ENCODE measurements at regions not wholly inside any gene's neighbourhood (a gene's known extent, or its start where the extent isn't known, plus 50 kb on each side); places are given as distances from the start of the nearest gene placed in this dataset.
A peak's percentile ranks its signal among the peaks of the same experiment; 100 is the strongest.

GRCh38 chr12:34526946-34527345, 504.6 kb downstream of the ALG10 start:
- Histone ChIP-seq H3K9me3 (peaks cover 18% of the 10 kb centered on the region), H3K27me3 (ENCODE audit: insufficient read depth in 3 of 3, low read length in 2 of 3) (no peaks in the 10 kb centered on the region), H3K36me3 (ENCODE audit: insufficient read depth in 1 of 2, low read depth in 1 of 2) (no peaks in the 10 kb centered on the region), H3K4me1 (no peaks in the 10 kb centered on the region), H3K27ac (no peak overlapping the region), H3K4me3 (no peak overlapping the region)
- WGBS, 3 donors, result 40 to 46% (median 45%) methylated on average over 4 of the region's 4 CpGs
- ATAC-seq, result no peak
- intact Hi-C loops (cut with DNase I), result no loop called here
- no peak for DNase-seq
- TF ChIP-seq, protein P1, sequence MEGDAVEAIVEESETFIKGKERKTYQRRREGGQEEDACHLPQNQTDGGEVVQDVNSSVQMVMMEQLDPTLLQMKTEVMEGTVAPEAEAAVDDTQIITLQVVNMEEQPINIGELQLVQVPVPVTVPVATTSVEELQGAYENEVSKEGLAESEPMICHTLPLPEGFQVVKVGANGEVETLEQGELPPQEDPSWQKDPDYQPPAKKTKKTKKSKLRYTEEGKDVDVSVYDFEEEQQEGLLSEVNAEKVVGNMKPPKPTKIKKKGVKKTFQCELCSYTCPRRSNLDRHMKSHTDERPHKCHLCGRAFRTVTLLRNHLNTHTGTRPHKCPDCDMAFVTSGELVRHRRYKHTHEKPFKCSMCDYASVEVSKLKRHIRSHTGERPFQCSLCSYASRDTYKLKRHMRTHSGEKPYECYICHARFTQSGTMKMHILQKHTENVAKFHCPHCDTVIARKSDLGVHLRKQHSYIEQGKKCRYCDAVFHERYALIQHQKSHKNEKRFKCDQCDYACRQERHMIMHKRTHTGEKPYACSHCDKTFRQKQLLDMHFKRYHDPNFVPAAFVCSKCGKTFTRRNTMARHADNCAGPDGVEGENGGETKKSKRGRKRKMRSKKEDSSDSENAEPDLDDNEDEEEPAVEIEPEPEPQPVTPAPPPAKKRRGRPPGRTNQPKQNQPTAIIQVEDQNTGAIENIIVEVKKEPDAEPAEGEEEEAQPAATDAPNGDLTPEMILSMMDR (IDR thresholded peaks at IDR 0.05), result no peak

DNA sequence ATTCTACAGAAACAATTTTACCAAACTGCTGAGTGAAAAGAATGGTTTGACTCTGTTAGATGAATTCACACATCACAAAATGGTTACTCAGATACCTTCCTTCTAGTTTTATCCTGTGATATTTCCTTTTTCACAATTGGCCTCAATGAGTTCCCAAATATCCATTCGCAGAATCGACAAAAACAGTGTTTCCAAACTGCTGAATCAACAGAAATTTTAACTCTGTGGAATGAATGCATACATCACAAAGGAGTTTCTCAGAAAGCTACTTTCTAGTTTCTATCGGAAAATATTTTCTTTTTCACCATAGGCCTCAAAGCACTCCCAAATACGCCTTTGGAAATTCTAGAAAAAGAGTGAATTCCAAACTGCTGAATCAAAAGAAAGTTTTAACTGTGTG, 525.0 kb downstream of the ALG10 start:
- Histone ChIP-seq H3K36me3 (ENCODE audit: insufficient read depth in 1 of 2, low read depth in 1 of 2) (no peaks in the 10 kb centered on the region), H3K4me3 (no peak overlapping the region), H3K27ac (no peak overlapping the region), H3K4me1 (no peaks in the 10 kb centered on the region), H3K27me3 (ENCODE audit: insufficient read depth in 3 of 3, low read length in 2 of 3) (no peaks in the 10 kb centered on the region), H3K9me3 (peaks cover 69% of the 10 kb centered on the region)
- TF ChIP-seq, protein P1 (IDR thresholded peaks at IDR 0.05), result no peak
- intact Hi-C loops (cut with DNase I), result no loop called here
- ATAC-seq (no peak), DNase-seq (no peak)
- WGBS, 3 donors, result 77 to 84% (median 79%) methylated on average over 4 of the region's 4 CpGs

DNA sequence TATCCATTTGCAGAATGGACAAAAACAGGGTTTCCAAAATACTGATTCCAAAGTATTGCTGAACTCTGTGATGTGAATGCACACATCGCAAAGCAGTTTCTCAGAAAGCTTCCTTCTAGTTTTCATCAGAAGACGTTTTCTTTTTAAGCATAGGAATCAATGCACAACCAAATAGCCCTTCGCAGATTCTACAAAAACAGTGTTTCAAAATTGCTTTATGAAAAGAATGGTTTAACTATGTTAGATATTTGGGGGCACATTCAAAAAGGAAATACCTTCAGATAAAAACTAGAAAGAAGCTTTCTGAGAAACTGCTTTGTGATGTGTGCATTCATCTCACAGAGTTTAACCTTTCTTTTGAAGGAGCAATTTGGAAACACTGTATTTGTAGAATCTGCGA, 569.7 kb downstream of the ALG10 start:
- WGBS, 3 donors, result 64 to 73% (median 70%) methylated on average over 4 of the region's 4 CpGs

GRCh38 chr12:34595749-34596733, 573.7 kb downstream of the ALG10 start:
- WGBS, 3 donors, result 62 to 72% (median 70%) methylated on average over 19 of the region's 19 CpGs

More for the DNA sequence above, 569.7 kb downstream of the ALG10 start:
- intact Hi-C loops (cut with DNase I), result no loop called here
- no peak overlapping the region for H3K4me3 ChIP-seq
- no peaks in the 10 kb centered on the region for H3K36me3 ChIP-seq (ENCODE audit: insufficient read depth in 1 of 2, low read depth in 1 of 2)
- H3K27ac ChIP-seq, result no peak overlapping the region
- DNase-seq, result no peak
- H3K9me3 ChIP-seq, result peaks cover 66% of the 10 kb centered on the region
- TF ChIP-seq, protein P1 (IDR thresholded peaks at IDR 0.05), result no peak
- no peaks in the 10 kb centered on the region for H3K27me3 ChIP-seq (ENCODE audit: insufficient read depth in 3 of 3, low read length in 2 of 3)
- H3K4me1 ChIP-seq, result no peaks in the 10 kb centered on the region
- ATAC-seq, result no peak

More at GRCh38 chr12:34595749-34596733, 573.7 kb downstream of the ALG10 start:
- intact Hi-C loops (cut with DNase I), result no loop called here
- peaks cover 27% of the 10 kb centered on the region for H3K9me3 ChIP-seq
- no peak overlapping the region for H3K4me3 ChIP-seq
- TF ChIP-seq, protein P1 (IDR thresholded peaks at IDR 0.05), result no peak
- DNase-seq (peak in 1 of 2 donors; percentile 27), ATAC-seq (no peak)
- H3K4me1 ChIP-seq, result no peaks in the 10 kb centered on the region
- H3K27me3 ChIP-seq (ENCODE audit: insufficient read depth in 3 of 3, low read length in 2 of 3), result no peaks in the 10 kb centered on the region
- H3K36me3 ChIP-seq (ENCODE audit: insufficient read depth in 1 of 2, low read depth in 1 of 2), result no peaks in the 10 kb centered on the region
- H3K27ac ChIP-seq, result no peak overlapping the region
